ENCODE measurements at regions not wholly inside any gene's neighbourhood (a gene's known extent, or its start where the extent isn't known, plus 50 kb on each side); places are given as distances from the start of the nearest gene placed in this dataset.
"Not testable (repeated sequence)": the region's sequence is repeated elsewhere in the genome, so short reads cannot be mapped to it uniquely, and the experiment has no call there.

DNA sequence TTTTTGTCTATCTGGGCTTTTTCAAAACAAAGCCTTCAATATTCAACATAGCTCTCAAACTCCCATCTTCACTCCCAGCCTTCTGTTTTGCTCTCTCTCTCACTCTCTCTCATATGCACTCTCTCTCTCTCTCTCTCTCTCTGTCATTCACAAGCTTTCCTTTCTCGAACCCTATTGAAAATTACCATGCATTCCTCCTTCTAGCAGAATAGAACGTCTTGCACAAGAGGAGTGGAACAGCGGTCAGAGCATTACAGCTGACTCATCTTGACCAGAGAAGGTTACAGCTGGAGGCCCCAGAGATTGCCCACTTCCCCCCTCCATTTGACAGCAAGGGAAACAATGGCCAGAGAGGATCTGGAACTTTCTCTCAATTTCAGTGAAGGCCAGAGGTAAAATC, 51.0 kb upstream of the LIFR start:
- intact Hi-C loops (cut with micrococcal nuclease) = no loop called here
- H3K36me3 Mint-ChIP-seq (ENCODE audit: low read depth) = no peaks in the 10 kb centered on the region
- no peak for DNase-seq (ENCODE audit: low spot score)
- H3K4me1 Mint-ChIP-seq (ENCODE audit: low read depth) = no peaks in the 10 kb centered on the region
- no peak overlapping the region for H3K27ac Mint-ChIP-seq
- H3K4me3 Mint-ChIP-seq = no peak overlapping the region
- no peaks in the 10 kb centered on the region for H3K27me3 Mint-ChIP-seq (ENCODE audit: insufficient read depth)
- no peaks in the 10 kb centered on the region for H3K9me3 Mint-ChIP-seq

DNA sequence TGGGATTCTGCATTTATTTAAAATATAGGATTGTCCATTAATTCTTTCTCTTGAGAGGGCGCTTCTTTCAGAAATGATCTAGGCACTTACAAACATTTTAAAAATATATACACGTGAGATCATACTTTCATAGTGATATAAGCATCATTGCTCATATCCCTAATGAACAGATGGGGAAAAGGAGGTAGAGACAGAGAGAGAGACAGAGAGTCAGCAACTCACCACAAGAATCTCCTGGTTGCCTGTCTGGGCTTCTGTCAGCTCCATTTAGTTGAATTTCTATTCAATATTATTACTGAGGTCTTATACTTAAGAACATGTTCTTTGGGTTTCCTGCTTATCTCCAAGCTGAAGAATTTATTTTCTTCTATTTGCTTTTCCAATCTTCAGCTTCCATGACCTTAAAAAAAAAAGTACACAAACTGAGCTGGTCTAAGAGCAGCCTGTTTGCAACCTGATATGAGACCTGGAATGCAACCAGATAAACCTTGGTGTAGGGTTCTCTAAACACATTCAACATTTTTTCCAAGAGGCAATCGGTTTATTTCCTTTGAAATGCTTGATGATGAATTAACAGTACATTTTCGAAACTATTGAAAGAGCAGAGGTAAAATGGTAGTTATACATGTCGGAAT, 51.6 kb upstream of the LIFR start:
- Mint-ChIP-seq H3K27me3 (ENCODE audit: insufficient read depth) (peaks cover 2% of the 10 kb centered on the region), H3K9me3 (no peaks in the 10 kb centered on the region), H3K27ac (no peak overlapping the region), H3K36me3 (ENCODE audit: low read depth) (no peaks in the 10 kb centered on the region), H3K4me3 (no peak overlapping the region), H3K4me1 (ENCODE audit: low read depth) (no peaks in the 10 kb centered on the region)
- intact Hi-C loops (cut with micrococcal nuclease) = no loop called here
- no peak for DNase-seq (ENCODE audit: low spot score)

- Mint-ChIP-seq H3K36me3 (ENCODE audit: low read depth) (no peaks in the 10 kb centered on the region), H3K4me1 (ENCODE audit: low read depth) (no peaks in the 10 kb centered on the region), H3K27ac (no peak overlapping the region), H3K9me3 (no peaks in the 10 kb centered on the region), H3K4me3 (no peak overlapping the region), H3K27me3 (ENCODE audit: insufficient read depth) (peaks cover 3% of the 10 kb centered on the region)
- intact Hi-C loops (cut with micrococcal nuclease) = no loop called here
- no peak for DNase-seq (ENCODE audit: low spot score)
Observed at GRCh38 chr5:38608874-38609273, 52.4 kb upstream of the LIFR start.

GRCh38 chr5:38612851-38613250, 56.4 kb upstream of the LIFR start:
- H3K4me1 Mint-ChIP-seq (ENCODE audit: low read depth) = no peaks in the 10 kb centered on the region
- intact Hi-C loops (cut with micrococcal nuclease) = no loop called here
- peaks cover under 1% of the 10 kb centered on the region for H3K9me3 Mint-ChIP-seq
- H3K36me3 Mint-ChIP-seq (ENCODE audit: low read depth) = no peaks in the 10 kb centered on the region
- H3K27ac Mint-ChIP-seq = no peak overlapping the region
- no peak overlapping the region for H3K4me3 Mint-ChIP-seq
- H3K27me3 Mint-ChIP-seq (ENCODE audit: insufficient read depth) = peaks cover 3% of the 10 kb centered on the region
- DNase-seq (ENCODE audit: low spot score) = no peak

- no peak overlapping the region for H3K4me3 Mint-ChIP-seq
- H3K27ac Mint-ChIP-seq = no peak overlapping the region
- no peak for DNase-seq (ENCODE audit: low spot score)
- no peaks in the 10 kb centered on the region for H3K4me1 Mint-ChIP-seq (ENCODE audit: low read depth)
- H3K27me3 Mint-ChIP-seq (ENCODE audit: insufficient read depth) = peaks cover 3% of the 10 kb centered on the region
- no peaks in the 10 kb centered on the region for H3K36me3 Mint-ChIP-seq (ENCODE audit: low read depth)
- peaks cover 5% of the 10 kb centered on the region for H3K9me3 Mint-ChIP-seq
- intact Hi-C loops (cut with micrococcal nuclease) = no loop called here
Observed at GRCh38 chr5:38613490-38613889, 57.0 kb upstream of the LIFR start.

GRCh38 chr5:38613992-38614836, 57.8 kb upstream of the LIFR start:
- Mint-ChIP-seq H3K36me3 (ENCODE audit: low read depth) (no peaks in the 10 kb centered on the region), H3K27ac (no peak overlapping the region), H3K27me3 (ENCODE audit: insufficient read depth) (peaks cover 3% of the 10 kb centered on the region), H3K4me3 (no peak overlapping the region), H3K9me3 (peaks cover 8% of the 10 kb centered on the region), H3K4me1 (ENCODE audit: low read depth) (no peaks in the 10 kb centered on the region)
- intact Hi-C loops (cut with micrococcal nuclease) = no loop called here
- no peak for DNase-seq (ENCODE audit: low spot score)

GRCh38 chr5:38615042-38615441, 58.6 kb upstream of the LIFR start:
- intact Hi-C loops (cut with micrococcal nuclease) = no loop called here
- Mint-ChIP-seq H3K36me3 (ENCODE audit: low read depth) (no peaks in the 10 kb centered on the region), H3K27ac (no peak overlapping the region), H3K9me3 (peaks cover 10% of the 10 kb centered on the region), H3K4me1 (ENCODE audit: low read depth) (no peaks in the 10 kb centered on the region), H3K4me3 (no peak overlapping the region), H3K27me3 (ENCODE audit: insufficient read depth) (peaks cover 3% of the 10 kb centered on the region)
- no peak for DNase-seq (ENCODE audit: low spot score)

GRCh38 chr5:38615981-38616451, 59.6 kb upstream of the LIFR start:
- Mint-ChIP-seq H3K9me3 (peaks cover 16% of the 10 kb centered on the region), H3K36me3 (ENCODE audit: low read depth) (no peaks in the 10 kb centered on the region), H3K27ac (no peak overlapping the region), H3K27me3 (ENCODE audit: insufficient read depth) (peaks cover 3% of the 10 kb centered on the region), H3K4me1 (ENCODE audit: low read depth) (no peaks in the 10 kb centered on the region), H3K4me3 (no peak overlapping the region)
- intact Hi-C loops (cut with micrococcal nuclease) = no loop called here
- DNase-seq (ENCODE audit: low spot score) = no peak

- Mint-ChIP-seq H3K36me3 (ENCODE audit: low read depth) (no peaks in the 10 kb centered on the region), H3K4me3 (no peak overlapping the region), H3K27ac (no peak overlapping the region), H3K9me3 (peaks cover 16% of the 10 kb centered on the region), H3K27me3 (ENCODE audit: insufficient read depth) (no peaks in the 10 kb centered on the region), H3K4me1 (ENCODE audit: low read depth) (no peaks in the 10 kb centered on the region)
- intact Hi-C loops (cut with micrococcal nuclease) = no loop called here
- DNase-seq (ENCODE audit: low spot score) = no peak
Observed at GRCh38 chr5:38618154-38618553, 61.7 kb upstream of the LIFR start.

DNA sequence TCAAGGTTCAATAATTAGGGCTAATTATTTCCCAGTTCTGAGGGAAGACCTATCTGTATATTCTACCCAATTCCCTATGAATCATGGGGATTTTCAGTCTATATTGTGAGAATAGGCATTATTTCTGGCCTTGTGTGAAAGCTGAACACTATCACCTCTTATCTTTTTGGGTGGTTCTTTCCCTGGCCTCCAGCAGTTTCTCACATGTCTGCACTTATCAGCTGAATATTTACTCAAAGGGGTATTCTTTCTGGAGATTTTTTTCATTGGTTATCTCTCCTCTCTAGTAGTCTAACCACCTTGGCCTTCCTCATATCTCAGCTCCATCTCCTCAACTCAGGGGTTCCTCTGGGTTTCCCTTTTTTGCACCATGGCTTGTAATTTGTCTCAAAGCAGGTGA, 64.9 kb upstream of the LIFR start:
- H3K9me3 Mint-ChIP-seq = peaks cover 16% of the 10 kb centered on the region
- no peak overlapping the region for H3K4me3 Mint-ChIP-seq
- no peak for DNase-seq (ENCODE audit: low spot score)
- no peak overlapping the region for H3K27ac Mint-ChIP-seq
- intact Hi-C loops (cut with micrococcal nuclease) = no loop called here
- no peaks in the 10 kb centered on the region for H3K4me1 Mint-ChIP-seq (ENCODE audit: low read depth)
- H3K36me3 Mint-ChIP-seq (ENCODE audit: low read depth) = no peaks in the 10 kb centered on the region
- no peaks in the 10 kb centered on the region for H3K27me3 Mint-ChIP-seq (ENCODE audit: insufficient read depth)

DNA sequence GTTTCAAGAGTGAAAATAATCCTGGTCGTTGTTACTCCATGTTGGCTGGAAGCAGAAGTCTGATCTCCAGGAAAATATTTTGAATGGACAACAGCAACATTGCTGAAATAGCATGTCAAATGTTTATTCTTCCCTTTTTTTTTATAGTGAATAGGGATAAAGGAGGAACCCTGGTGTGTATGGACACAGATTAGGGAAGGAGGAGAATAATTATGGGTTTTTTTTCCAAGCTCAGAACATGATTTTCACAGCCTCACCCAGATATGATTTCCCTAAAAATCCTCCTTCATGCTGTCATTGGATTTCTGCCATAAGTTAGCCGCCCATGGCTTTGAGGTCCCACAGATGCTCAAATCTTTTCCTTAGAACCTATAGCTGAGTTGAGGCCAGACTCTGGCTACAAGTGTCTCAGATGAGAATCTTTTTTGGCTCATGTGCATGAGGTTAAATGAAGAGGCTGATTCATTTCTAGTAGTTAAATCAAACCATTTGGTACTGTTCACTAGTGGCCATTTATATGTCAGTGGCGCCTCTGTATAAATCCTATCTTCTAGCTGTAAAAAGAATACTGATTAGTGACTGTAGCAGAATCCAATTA, 65.5 kb upstream of the LIFR start:
- no peak overlapping the region for H3K4me3 Mint-ChIP-seq
- intact Hi-C loops (cut with micrococcal nuclease) = no loop called here

GRCh38 chr5:38622723-38623129, 66.3 kb upstream of the LIFR start:
- H3K36me3 Mint-ChIP-seq (ENCODE audit: low read depth) = no peaks in the 10 kb centered on the region
- no peak for DNase-seq (ENCODE audit: low spot score)
- H3K27ac Mint-ChIP-seq = no peak overlapping the region
- peaks cover 16% of the 10 kb centered on the region for H3K9me3 Mint-ChIP-seq
- H3K4me1 Mint-ChIP-seq (ENCODE audit: low read depth) = no peaks in the 10 kb centered on the region
- intact Hi-C loops (cut with micrococcal nuclease) = no loop called here
- H3K4me3 Mint-ChIP-seq = no peak overlapping the region
- H3K27me3 Mint-ChIP-seq (ENCODE audit: insufficient read depth) = no peaks in the 10 kb centered on the region

More for the DNA sequence above, 65.5 kb upstream of the LIFR start:
- H3K4me1 Mint-ChIP-seq (ENCODE audit: low read depth) = no peaks in the 10 kb centered on the region
- H3K9me3 Mint-ChIP-seq = peaks cover 16% of the 10 kb centered on the region
- DNase-seq (ENCODE audit: low spot score) = no peak
- no peaks in the 10 kb centered on the region for H3K27me3 Mint-ChIP-seq (ENCODE audit: insufficient read depth)
- no peaks in the 10 kb centered on the region for H3K36me3 Mint-ChIP-seq (ENCODE audit: low read depth)
- H3K27ac Mint-ChIP-seq = no peak overlapping the region

DNA sequence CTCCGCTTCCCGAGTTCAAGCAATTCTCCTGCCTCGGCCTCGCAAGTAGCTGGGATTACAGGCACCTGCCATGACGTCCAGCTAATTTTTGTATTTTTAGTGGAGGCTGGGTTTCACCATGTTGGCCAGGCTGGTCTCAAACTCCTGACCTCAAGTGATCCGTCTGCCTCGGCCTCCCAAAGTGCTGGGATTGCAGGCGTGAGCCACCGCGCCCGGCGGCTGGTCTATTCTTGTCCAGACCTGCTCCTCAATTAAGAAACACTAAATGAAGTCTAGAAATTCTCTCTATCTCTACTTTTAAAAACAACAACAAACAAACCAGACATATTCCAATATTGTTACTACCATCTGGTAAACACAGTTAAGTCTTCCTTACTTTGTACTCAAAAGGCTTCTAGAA, 68.1 kb upstream of the LIFR start:
- H3K4me1 Mint-ChIP-seq (ENCODE audit: low read depth); H3K36me3 Mint-ChIP-seq (ENCODE audit: low read depth); H3K9me3 Mint-ChIP-seq; DNase-seq (ENCODE audit: low spot score); H3K4me3 Mint-ChIP-seq; H3K27me3 Mint-ChIP-seq (ENCODE audit: insufficient read depth); H3K27ac Mint-ChIP-seq; intact Hi-C loops (cut with micrococcal nuclease): not testable (repeated sequence)

Measured in activated T-helper 1 cell treated with anti-CD3 and anti-CD28 coated beads, Interleukin-12 subunit alpha, Interleukin-12 subunit beta, Interleukin-2, Interleukin-4 antibody, amounts not matched to agents 30 ng/mL and 10 ng/mL and 1 ng/mL, durations not matched to agents 14 hours and 24 hours and 36 hours (primary cell).